LNCAP (cell line): ENCODE measurements at regions not wholly inside any gene's neighbourhood (a gene's known extent, or its start where the extent isn't known, plus 50 kb on each side); places are given as distances from the start of the nearest gene placed in this dataset.

Source experiments
- CTCF ChIP-seq: fragments of 450-650 bp; IDR thresholded peaks from 2 replicates; pipeline ENCODE4 v1.5.1; 2017; ENCODE audit warnings: mild to moderate bottlenecking

- no peak for TF ChIP-seq CTCF
Observed at GRCh38 chr14:100381395-100382105, 58.4 kb downstream of the SLC25A47 start.

GRCh38 chr14:100382106-100382455 is 58.9 kb downstream of the SLC25A47 start:
- TF ChIP-seq CTCF = no peak

GRCh38 chr14:100383727-100384158 is 60.6 kb downstream of the SLC25A47 start:
- TF ChIP-seq CTCF = peak; percentile 88

GRCh38 chr14:100384277-100384676 is 61.1 kb downstream of the SLC25A47 start:
- TF ChIP-seq CTCF = no peak

GRCh38 chr14:100384819-100385813 is 62.0 kb downstream of the SLC25A47 start:
- peak; percentile 67 for TF ChIP-seq CTCF

- no peak for TF ChIP-seq CTCF
Observed at GRCh38 chr14:100386121-100386520, 63.0 kb downstream of the SLC25A47 start.

GRCh38 chr14:100386846-100387245 is 63.7 kb downstream of the SLC25A47 start:
- TF ChIP-seq CTCF = no peak
